ENCODE measurements at regions not wholly inside any gene's neighbourhood (a gene's known extent, or its start where the extent isn't known, plus 50 kb on each side); places are given as distances from the start of the nearest gene placed in this dataset.

- TF ChIP-seq, protein P1, sequence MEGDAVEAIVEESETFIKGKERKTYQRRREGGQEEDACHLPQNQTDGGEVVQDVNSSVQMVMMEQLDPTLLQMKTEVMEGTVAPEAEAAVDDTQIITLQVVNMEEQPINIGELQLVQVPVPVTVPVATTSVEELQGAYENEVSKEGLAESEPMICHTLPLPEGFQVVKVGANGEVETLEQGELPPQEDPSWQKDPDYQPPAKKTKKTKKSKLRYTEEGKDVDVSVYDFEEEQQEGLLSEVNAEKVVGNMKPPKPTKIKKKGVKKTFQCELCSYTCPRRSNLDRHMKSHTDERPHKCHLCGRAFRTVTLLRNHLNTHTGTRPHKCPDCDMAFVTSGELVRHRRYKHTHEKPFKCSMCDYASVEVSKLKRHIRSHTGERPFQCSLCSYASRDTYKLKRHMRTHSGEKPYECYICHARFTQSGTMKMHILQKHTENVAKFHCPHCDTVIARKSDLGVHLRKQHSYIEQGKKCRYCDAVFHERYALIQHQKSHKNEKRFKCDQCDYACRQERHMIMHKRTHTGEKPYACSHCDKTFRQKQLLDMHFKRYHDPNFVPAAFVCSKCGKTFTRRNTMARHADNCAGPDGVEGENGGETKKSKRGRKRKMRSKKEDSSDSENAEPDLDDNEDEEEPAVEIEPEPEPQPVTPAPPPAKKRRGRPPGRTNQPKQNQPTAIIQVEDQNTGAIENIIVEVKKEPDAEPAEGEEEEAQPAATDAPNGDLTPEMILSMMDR (IDR thresholded peaks at IDR 0.05), result no peak
- TF ChIP-seq ZFX (IDR thresholded peaks at IDR 0.05; ENCODE audit: borderline replicate concordance), result no peak
These were observed 173.0 kb downstream of the SHQ1 start for GRCh38 chr3:72675243-72675642.
